Endodermal cell (in vitro differentiated cells): ENCODE measurements at regions not wholly inside any gene's neighbourhood (a gene's known extent, or its start where the extent isn't known, plus 50 kb on each side); places are given as distances from the start of the nearest gene placed in this dataset.

Experiments used
- DNase-seq: peaks from one replicate; pipeline ENCODE4 v3.0.0-alpha.2; 2017
- H3K27ac ChIP-seq: 2 replicates; pipeline ENCODE4 v1.5.1; 2013; ENCODE audit warnings: mild to moderate bottlenecking, low read depth, low read length, moderate library complexity
- H3K27me3 ChIP-seq: 2 replicates; pipeline ENCODE4 v1.6.1; 2013; ENCODE audit warnings: mild to moderate bottlenecking, low read length, moderate library complexity; ENCODE audit not compliant: insufficient read depth, control insufficient read depth, poor library complexity, severe bottlenecking
- H3K36me3 ChIP-seq: 2 replicates; pipeline ENCODE4 v1.7.0; 2013; ENCODE audit warnings: mild to moderate bottlenecking, low read length, moderate library complexity; ENCODE audit not compliant: control insufficient read depth, insufficient read depth
- H3K4me1 ChIP-seq: one replicate; pipeline ENCODE4 v1.7.0; 2013; ENCODE audit warnings: low read length; ENCODE audit not compliant: control insufficient read depth, insufficient read depth
- H3K4me3 ChIP-seq: 2 replicates; pipeline ENCODE4 v1.5.1; 2013; ENCODE audit warnings: mild to moderate bottlenecking, low read length, moderate library complexity
- H3K9ac ChIP-seq: 2 replicates; pipeline ENCODE4 v1.6.1; 2013; ENCODE audit warnings: mild to moderate bottlenecking, low read length, moderate library complexity; ENCODE audit not compliant: poor library complexity, severe bottlenecking; ENCODE audit errors: extremely low read depth
- H3K9me3 ChIP-seq: 2 replicates; pipeline ENCODE4 v1.6.1; 2013; ENCODE audit warnings: mild to moderate bottlenecking, low read length, moderate library complexity; ENCODE audit not compliant: control insufficient read depth
- H3K27ac Mint-ChIP-seq: 2 replicates; pipeline ENCODE4 v1.8.0; 2020; ENCODE audit warnings: mixed read lengths
- H3K27me3 Mint-ChIP-seq: 2 replicates; pipeline ENCODE4 v1.8.0; 2021; ENCODE audit warnings: mild to moderate bottlenecking, mixed read lengths; ENCODE audit not compliant: insufficient read depth
- H3K36me3 Mint-ChIP-seq: 2 replicates; pipeline ENCODE4 v1.8.0; 2020; ENCODE audit warnings: low read depth, mixed read lengths
- H3K4me1 Mint-ChIP-seq: 2 replicates; pipeline ENCODE4 v1.8.0; 2020; ENCODE audit warnings: mixed read lengths
- H3K4me3 Mint-ChIP-seq: 2 replicates; pipeline ENCODE4 v1.8.0; 2020; ENCODE audit warnings: mild to moderate bottlenecking, moderate library complexity, mixed read lengths
- H3K9me3 Mint-ChIP-seq: 2 replicates; pipeline ENCODE4 v1.8.0; 2020; ENCODE audit warnings: mild to moderate bottlenecking, mixed read lengths
- CTCF ChIP-seq: fragments of 200-600 bp; sonication (generic); conservative IDR thresholded peaks from 2 replicates; pipeline ENCODE4 v1.5.0; 2021; ENCODE audit warnings: antibody characterized with exemption, mild to moderate bottlenecking
- WGBS, 2 experiments: methylation state at CpG; one replicate each; pipeline versions ENCODE4 v1.1.5 to v1.1.7; 2013; ENCODE audit warnings: missing lambda C conversion rate in 2 of 2, mixed read lengths in 1 of 2; ENCODE audit not compliant: insufficient coverage in 1 of 2, insufficient read length in 1 of 2; 5-methylcytosine and 5-hydroxymethylcytosine counted together

- no peak for TF ChIP-seq CTCF
- Histone ChIP-seq H3K36me3 (no peaks in the 10 kb centered on the region), H3K4me1 (peaks cover 6% of the 10 kb centered on the region), H3K9me3 (no peaks in the 10 kb centered on the region), H3K27me3 (no peaks in the 10 kb centered on the region), H3K4me3 (no peak overlapping the region), H3K27ac (no peak overlapping the region), H3K9ac (no peak overlapping the region)
- H3K4me1 Mint-ChIP-seq, result peaks cover 21% of the 10 kb centered on the region
- 100% methylated on average over 2 of the region's 3 CpGs; no CpG with 5 or more reads in 1 of the 2 experiments for WGBS, 2 experiments
- H3K36me3 Mint-ChIP-seq, result no peaks in the 10 kb centered on the region
- H3K27ac Mint-ChIP-seq, result no peak overlapping the region
- no peaks in the 10 kb centered on the region for H3K27me3 Mint-ChIP-seq
- no peak overlapping the region for H3K4me3 Mint-ChIP-seq
- no peaks in the 10 kb centered on the region for H3K9me3 Mint-ChIP-seq
- DNase-seq, result no peak
Observed at GRCh38 chr2:48250943-48251342, 63.5 kb upstream of the FOXN2 start.

GRCh38 chr2:48251437-48252148 lies 62.9 kb upstream of the FOXN2 start:
- 77 to 95% methylated on average over 3 of the region's 3 CpGs for WGBS, 2 experiments
- Histone ChIP-seq H3K27me3 (no peaks in the 10 kb centered on the region), H3K9ac (peak overlapping the region; percentile 13), H3K4me1 (peaks cover 6% of the 10 kb centered on the region), H3K27ac (no peak overlapping the region), H3K4me3 (peak overlapping the region; percentile 43), H3K36me3 (no peaks in the 10 kb centered on the region), H3K9me3 (no peaks in the 10 kb centered on the region)
- Mint-ChIP-seq H3K27me3 (no peaks in the 10 kb centered on the region), H3K36me3 (no peaks in the 10 kb centered on the region), H3K9me3 (no peaks in the 10 kb centered on the region), H3K27ac (no peak overlapping the region), H3K4me3 (no peak overlapping the region), H3K4me1 (peaks cover 21% of the 10 kb centered on the region)
- no peak for TF ChIP-seq CTCF
- DNase-seq, result no peak

- Mint-ChIP-seq H3K4me1 (peaks cover 19% of the 10 kb centered on the region), H3K9me3 (no peaks in the 10 kb centered on the region), H3K4me3 (no peak overlapping the region), H3K27ac (no peak overlapping the region), H3K27me3 (no peaks in the 10 kb centered on the region), H3K36me3 (no peaks in the 10 kb centered on the region)
- Histone ChIP-seq H3K36me3 (no peaks in the 10 kb centered on the region), H3K4me3 (no peak overlapping the region), H3K9ac (no peak overlapping the region), H3K27ac (no peak overlapping the region), H3K9me3 (no peaks in the 10 kb centered on the region), H3K4me1 (peaks cover 6% of the 10 kb centered on the region), H3K27me3 (no peaks in the 10 kb centered on the region)
- WGBS, 2 experiments, result 100% methylated on average over 1 of the region's 1 CpG; no CpG with 5 or more reads in 1 of the 2 experiments
- no peak for DNase-seq
- TF ChIP-seq CTCF, result no peak
Observed at GRCh38 chr2:48253301-48253700, 61.2 kb upstream of the FOXN2 start.
